ENCODE measurements at regions not wholly inside any gene's neighbourhood (a gene's known extent, or its start where the extent isn't known, plus 50 kb on each side); places are given as distances from the start of the nearest gene placed in this dataset.

DNA sequence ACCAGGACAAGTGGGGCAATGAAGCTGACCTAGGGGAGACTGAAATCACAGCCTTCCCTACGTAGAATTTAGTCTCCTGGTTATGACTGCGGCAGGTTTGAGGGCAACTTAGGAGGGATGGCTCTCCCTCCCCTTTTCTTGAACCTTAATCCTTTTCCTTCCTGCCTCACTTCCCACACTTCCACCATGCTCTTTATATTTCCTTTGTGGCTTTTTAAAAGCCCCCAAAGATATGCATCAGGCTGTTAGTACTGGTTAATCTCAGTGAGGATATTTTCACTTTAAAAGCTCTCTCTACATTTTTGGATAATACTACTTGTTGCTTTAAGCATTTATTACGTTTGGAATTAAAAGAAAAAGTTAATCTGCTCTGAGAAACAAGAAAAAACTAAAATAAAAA, 339.2 kb downstream of the SOX2 start:
- in situ Hi-C loops (cut with HindIII; ENCODE audit: low sequenced_read_pairs), result no loop called here

DNA sequence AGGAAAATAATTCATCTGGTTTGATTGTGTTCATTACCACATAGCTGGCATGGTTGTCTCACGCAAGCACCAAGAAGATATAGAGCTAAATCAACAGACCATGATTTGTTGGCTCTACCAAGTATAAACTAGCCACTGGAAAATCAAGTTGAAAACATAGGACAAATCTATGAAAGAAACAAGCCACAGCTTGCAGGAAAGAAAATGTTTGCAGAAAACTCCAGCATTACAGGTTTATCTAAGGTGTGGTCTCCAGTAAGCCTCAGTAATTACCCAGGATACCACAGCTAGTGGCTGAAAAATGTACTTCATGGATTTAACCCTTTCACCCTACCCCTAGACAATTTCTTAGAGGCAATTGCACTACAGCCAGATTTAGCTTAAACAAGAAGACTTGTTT, 340.6 kb downstream of the SOX2 start:
- in situ Hi-C loops (cut with HindIII; ENCODE audit: low sequenced_read_pairs), result no loop called here

DNA sequence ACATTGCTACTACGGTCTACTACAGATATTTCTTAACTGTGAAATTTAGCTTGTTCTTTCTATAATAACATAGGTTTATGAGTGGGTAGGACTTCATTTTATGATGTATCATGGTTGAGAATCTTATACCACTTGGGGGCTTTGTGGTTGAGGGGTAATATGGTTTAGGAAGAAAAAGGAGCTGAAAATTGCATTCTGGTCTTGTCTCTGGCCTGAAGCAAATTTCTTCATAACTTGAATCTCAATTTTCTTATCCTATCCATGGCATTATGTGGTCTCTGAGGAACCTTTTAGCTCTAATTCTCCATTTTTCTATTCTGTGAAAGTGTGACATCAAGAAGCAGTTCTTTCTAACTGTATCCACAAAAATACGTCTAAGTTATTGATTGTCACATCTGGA, 341.0 kb downstream of the SOX2 start:
- in situ Hi-C loops (cut with HindIII; ENCODE audit: low sequenced_read_pairs), result no loop called here

DNA sequence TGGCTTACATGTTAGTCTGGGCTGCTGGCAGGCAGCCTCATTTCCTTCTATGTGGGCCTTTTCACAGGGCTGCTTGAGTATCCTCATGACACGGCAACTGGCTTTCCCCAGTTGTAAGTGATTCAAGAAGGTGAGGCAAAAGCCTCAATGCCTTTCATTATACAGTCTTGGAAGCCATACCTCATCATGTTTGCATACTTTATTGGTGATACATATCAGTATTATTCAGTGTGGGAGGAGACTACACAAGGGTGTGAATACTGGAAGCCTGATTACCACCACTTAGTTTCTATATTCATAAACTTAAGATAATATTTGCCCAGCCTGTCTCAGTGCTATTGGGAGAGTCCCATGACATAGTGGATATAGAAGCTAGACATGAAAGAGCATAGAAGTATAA, 346.8 kb downstream of the SOX2 start:
- in situ Hi-C loops (cut with HindIII; ENCODE audit: low sequenced_read_pairs), result no loop called here

DNA sequence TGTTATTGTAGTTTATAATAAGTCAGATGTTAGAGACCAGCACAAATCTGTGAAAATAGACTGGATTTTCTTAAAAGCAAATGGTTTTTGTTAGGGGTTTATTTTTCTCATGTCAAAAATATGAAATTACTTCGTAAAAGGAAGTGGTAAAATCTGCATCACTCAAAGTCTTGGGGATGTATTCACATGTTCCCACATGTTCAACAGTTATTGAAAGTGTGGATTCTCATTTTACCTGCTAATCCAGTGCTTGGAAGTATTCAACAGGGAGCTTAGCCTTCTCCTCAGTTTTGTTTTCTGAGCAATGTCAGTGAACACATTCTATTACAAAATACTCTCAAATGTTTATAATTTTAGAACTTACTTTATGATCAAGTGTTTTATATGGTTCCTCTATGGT, 352.0 kb downstream of the SOX2 start:
- in situ Hi-C loops (cut with HindIII; ENCODE audit: low sequenced_read_pairs), result no loop called here

DNA sequence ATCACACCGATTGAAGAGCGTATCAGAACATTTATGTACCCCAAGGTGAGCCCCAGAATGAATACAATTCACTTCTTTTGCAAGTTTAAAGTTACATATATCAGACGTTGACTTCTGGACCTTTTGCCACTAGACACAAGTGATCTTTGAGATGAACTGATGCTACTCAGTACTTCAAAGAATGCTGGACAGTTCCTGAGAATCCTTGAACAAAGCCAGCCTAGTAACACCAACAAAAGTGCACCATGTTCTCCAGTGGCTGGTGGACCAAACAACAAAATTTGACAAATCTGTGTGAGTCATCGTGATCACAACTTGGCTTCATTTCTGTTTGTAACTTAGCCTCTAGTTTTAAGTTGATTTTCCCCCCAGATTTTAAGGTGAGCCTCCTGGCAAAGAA, 355.7 kb downstream of the SOX2 start:
- in situ Hi-C loops (cut with HindIII; ENCODE audit: low sequenced_read_pairs), result no loop called here

DNA sequence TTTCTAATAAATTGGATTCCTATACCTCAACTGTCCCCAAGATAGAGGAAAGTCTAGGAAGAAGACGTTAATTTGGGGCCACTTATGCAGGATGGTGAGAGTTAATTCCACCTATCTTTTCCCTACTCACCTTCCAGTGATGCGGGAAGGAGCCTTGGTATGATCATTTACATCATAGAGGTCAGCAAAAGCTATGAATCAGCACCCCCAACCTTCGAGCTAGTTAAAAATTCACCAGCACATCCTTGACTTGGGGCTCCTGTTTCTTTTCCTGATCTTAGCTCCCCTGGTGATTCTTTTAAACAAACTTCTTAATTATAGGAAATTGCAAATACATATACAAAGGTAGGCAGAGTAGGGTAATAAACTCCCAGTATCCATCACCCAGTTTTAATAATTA, 366.6 kb downstream of the SOX2 start:
- in situ Hi-C loops (cut with HindIII; ENCODE audit: low sequenced_read_pairs), result no loop called here

DNA sequence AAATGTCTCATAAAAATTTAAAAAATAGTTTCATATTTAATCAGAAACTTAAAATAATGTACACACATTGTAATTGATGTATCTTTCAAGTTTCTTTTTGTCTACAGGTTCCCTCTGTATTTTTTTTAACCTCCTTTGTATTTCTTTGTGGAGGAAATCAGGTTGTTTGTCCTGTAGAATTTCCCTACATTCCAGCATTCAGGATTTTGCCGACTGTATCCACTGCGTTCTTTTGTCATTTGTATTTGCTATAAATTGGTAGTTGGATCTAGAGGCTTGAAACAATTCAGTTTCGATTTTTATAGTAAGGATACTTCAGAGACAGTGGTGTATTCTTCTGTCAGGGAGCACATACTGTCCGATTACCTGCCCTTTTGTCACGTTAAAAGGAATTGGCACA, 367.2 kb downstream of the SOX2 start:
- in situ Hi-C loops (cut with HindIII; ENCODE audit: low sequenced_read_pairs), result no loop called here

DNA sequence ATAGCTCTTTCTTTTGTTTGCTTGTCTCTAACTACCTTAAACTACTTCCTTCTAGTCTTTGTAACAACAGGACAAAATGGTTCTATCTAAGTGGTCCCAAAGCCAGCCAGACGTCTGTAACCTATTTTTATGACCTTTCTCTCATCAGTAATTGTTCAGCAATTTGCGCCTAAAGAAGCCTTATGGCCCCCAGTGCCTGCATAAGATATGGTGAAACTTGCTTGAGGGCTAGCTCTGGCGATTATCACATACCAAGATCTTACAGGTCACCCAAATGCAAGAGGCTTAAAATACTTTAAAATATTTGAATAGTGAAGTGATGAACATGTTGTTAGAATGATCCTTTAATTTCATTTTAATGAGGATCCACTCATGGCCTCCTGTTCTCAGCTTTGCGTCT, 369.4 kb downstream of the SOX2 start:
- in situ Hi-C loops (cut with HindIII; ENCODE audit: low sequenced_read_pairs), result no loop called here

DNA sequence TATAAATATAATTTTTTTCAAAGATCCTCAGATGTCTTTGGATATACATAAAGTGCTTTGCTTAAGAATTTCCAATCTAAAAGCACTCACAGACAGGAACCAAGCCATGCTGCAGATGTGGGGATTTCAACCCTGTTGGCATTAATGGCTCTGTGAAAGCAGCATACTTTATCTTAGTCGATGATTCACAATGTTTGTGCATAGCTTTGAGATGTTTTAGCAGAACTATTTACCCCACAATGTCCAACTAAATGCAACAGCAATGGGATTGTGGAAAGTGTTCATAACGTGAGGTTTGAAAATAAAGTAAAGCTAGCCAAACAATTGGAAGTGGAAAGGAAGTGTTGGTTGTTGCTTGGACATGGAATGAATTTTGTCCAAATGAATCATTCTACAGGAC, 371.4 kb downstream of the SOX2 start:
- in situ Hi-C loops (cut with HindIII; ENCODE audit: low sequenced_read_pairs), result no loop called here

DNA sequence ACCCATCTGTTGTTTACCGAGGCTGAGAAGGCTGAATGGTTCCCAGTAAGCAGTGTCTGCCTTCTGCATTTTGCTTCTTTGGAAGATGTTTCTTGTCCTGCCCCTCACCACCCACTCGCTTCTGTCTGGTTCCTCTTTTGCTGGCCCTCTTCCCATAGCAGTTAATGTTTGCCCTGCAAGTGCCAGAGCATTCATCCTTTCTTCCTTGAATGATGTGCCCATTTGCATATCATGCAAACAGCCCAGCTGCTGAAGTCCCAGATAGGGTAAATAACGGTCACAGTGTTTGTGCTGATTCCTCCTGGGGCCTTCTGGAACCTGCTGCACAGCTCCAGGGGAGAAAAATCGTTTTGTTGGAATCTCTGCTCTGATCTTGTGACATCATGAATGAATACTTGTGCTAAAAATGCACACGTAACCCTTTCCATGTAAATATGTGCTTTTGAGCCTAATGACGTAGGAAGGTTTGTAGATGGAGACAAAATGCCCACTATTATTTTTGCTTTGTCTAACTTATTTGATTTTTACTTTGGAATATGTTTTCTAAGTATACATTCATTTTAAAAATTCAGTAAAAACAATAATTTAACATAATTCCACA, 381.0 kb downstream of the SOX2 start:
- in situ Hi-C loops (cut with HindIII; ENCODE audit: low sequenced_read_pairs), result no loop called here

DNA sequence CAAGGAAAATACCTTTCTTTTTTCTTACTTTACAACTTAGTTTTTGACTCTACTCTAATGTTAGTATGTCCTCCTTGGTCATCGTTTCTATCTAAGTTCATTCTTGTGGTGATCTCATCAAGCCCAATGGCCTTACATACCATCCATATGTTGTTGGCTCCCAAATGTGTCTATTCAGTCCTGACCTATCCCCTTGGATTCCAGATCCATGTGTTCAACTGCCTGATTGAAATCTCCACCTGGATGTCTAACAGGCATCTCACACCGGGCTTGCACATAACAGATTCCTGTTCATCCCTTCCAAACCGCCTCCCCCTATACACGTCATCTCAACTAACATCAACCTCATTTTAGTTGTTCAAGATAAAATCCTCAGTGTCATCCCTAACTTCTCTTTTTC, 382.6 kb downstream of the SOX2 start:
- in situ Hi-C loops (cut with HindIII; ENCODE audit: low sequenced_read_pairs), result no loop called here

DNA sequence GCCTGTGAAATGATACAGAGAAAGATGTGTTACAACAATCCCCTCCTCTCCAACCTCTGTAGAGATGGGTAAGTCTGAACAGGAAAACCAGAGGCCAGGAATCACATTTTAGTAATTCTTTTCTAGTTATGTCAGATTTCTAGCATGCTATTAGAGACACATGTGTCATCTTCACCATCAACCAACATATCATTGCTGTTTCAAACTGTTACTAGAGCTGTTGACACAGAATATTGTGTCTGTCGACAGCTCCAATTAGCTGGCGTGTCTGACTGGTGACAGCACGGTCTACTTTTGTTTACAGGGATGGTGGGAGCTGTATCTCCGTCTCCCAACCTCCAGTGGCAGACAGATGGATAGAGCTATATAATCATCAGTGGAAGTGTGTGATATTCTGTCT, 393.2 kb downstream of the SOX2 start:
- in situ Hi-C loops (cut with HindIII; ENCODE audit: low sequenced_read_pairs), result no loop called here

DNA sequence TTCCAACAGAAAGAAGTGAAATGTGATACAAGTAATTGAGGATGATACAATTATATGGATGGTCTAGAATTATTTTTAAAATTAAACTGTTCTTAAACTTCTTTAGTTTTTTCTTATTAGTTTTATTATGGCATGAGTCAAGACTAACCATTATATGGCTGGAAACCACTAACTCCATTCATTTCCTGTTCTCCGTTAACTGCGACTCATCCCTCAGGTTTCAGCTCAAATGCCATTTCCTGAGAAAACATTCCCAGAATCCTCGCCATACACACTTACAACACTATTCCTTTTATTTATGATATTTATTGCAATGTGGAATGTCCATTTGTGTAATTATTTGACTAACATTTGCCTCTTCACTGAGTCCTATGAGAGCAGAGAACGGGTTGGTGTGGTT, 394.1 kb downstream of the SOX2 start:
- in situ Hi-C loops (cut with HindIII; ENCODE audit: low sequenced_read_pairs), result no loop called here

DNA sequence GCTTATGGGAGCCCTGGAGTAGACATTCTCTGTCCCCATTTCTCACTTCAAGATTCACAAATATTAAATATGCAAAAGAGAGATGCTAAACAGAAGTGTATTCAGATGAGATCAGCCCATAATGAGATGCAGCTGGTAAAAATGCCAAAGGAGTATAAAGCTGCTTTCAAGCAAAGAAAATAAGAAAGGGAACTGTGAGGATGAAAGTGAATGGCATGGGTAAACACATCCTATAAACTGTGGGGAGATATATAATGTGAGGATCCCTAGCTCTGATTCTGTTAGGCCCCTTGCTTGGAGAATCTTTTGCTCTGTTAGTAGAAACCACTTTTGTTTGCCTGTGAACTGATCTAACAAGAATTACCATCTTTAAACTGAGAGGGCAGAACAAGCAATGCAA, 396.6 kb downstream of the SOX2 start:
- in situ Hi-C loops (cut with HindIII; ENCODE audit: low sequenced_read_pairs), result no loop called here

DNA sequence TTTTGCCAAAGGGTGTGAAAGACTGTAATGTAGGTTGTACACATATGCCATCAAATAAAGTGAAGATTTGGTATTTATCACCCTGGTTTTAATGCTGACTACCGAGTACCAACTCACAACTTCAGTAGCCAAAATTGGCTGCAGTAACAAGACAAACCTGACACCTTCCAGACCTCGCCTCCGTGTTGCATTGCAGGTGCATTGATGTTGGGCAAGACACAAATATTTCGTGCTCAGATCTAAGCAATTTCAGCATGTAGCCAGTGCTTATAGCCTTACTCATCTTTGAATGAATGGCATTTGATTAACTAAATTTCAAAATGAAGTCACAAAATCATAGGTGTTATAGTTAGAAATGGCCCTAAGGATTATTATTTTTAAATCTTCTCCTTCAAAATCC, 400.2 kb downstream of the SOX2 start:
- in situ Hi-C loops (cut with HindIII; ENCODE audit: low sequenced_read_pairs), result no loop called here

DNA sequence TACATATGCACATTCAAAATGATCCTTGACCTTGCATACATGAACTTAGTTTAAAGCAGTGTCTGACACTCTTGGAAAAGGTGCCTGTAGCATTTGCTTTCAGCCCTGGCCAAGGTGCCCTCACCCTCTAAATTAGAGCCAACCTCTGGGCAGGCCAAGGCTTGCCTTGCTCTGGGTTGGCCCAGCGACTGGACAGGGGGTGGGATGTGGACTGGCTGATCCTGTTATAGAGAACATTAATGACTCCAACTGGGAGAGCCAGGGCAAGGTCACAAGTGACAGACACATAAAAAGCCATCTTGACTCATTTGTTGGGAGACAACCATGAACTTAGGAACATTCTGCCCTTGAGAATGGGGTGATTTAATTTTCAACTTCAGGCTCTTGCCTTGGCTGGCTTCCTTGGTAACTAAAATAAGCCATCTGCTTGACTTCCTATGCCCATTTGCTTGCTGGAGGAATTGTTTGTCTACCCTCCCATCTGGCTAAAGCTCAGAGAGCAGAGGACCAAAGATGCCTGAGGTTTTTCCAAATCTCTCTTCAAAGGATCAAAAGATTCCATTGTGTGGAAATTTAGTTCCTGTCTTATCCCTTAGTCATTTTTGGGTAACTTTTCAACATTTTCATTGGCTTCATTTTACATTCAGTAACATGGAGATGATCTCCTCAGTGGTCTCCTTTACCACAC, 403.7 kb downstream of the SOX2 start:
- in situ Hi-C loops (cut with HindIII; ENCODE audit: low sequenced_read_pairs), result no loop called here

DNA sequence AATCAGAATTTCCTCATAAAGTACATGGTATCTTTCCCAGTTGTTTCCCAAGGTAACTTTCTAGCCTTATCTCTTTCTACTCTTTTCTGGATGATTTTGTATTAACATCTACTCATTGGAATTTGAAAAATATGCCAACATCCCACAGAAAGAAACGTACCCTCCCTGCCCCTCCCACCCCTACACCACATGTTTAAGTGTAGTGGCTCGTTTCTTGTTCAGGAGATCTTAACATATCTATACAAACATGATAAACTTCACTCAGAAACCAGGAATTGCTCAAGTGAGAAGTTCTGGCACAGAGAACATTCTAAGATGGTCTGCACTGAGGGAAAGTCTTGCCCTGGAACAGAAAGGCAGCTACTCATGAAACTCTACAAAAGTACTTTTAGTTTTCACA, 404.7 kb downstream of the SOX2 start:
- in situ Hi-C loops (cut with HindIII; ENCODE audit: low sequenced_read_pairs), result no loop called here

DNA sequence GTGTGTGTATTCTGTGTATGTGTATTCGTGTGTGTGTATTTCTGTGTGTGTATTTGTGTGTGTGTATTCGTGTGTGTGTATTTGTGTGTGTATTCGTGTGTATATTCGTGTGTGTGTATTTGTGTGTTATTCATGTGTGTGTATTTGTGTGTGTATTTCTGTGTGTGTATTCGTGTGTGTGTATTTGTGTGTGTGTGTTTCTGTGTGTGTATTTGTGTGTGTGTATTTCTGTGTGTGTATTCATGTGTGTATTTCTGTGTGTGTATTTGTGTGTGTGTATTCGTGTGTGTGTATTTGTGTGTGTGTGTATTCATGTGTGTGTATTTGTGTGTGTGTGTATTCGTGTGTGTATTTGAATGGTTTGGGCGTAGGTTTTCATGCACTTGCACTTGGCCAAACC, 405.4 kb downstream of the SOX2 start:
- in situ Hi-C loops (cut with HindIII; ENCODE audit: low sequenced_read_pairs), result no loop called here

DNA sequence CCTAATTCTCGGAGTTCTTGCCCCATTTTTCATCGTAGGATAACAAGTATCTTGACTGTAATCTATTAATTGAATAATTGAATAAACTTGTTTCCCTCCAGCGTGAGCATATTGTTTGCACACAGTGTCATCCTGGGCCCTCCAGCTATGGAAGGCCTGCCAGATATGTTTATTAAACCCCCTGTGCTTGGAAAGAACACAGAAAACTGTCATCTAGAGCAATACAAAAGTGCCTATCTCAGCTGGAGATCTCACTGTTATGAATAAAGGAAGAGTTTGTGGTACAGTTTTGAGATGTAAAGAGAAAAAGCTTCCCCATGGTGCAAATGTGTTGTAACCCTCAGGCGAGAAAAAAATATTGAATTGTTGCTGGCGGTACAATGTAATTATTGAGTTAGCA, 405.9 kb downstream of the SOX2 start:
- in situ Hi-C loops (cut with HindIII; ENCODE audit: low sequenced_read_pairs), result no loop called here

DNA sequence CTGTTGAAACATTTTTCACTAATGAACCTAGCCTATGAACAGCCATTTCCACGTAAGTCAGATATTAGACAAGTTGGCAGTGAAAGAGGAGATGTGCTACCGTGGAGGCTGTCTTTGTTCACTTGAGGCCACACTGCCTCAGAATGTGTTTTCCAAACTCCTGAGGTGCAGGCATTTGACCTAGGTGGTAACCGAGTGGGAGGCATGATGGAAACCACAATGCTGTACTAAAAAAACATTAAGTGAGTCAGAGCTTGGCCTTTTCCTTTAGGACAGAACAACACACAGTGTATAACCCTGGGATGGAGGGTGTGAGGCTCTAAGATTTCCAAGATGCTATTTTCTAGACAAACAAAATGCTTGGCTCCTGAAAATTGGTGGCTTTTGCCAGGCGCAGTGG, 406.3 kb downstream of the SOX2 start:
- in situ Hi-C loops (cut with HindIII; ENCODE audit: low sequenced_read_pairs), result no loop called here

DNA sequence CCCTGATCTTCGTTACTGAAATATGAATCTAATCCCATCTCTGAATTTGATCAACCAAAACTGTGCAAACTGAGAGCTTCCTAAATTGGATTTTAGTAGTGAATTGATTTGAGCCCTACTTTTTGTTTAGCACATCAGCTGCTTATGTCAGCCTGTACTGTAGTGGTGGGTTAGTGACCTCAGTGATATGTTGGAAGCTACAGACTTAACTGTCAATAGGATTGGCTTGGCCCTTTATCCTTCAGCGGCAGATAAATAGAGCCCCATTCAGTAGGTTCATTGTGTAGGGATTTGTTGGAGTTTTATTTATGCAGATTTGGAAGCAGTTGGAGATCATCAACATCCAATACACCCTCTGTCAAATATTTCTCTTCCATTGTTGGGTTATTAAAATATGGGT, 409.7 kb downstream of the SOX2 start:
- in situ Hi-C loops (cut with HindIII; ENCODE audit: low sequenced_read_pairs), result no loop called here

DNA sequence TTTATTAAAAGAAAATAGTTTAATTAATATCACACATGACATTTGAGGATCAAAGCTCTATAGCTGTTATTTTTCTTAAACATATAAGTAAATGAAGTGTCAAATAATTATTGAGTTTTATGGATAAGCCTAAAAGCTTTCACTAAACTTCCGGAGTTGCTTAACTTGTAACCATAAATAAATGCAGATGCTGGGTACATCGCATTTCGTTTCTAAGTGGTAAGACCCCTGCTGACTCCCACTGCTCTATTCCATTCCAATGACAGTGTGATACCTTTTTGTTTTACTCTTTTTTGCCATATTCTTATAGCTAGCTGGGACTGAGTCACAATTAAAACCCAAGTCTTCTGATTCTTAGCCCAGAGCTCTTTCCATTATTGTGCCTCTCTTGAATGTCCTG, 411.1 kb downstream of the SOX2 start:
- in situ Hi-C loops (cut with HindIII; ENCODE audit: low sequenced_read_pairs), result no loop called here

All from endothelial cell of hepatic sinusoid (primary cell).